HG02759 (cell line): ENCODE measurements at regions not wholly inside any gene's neighbourhood (a gene's known extent, or its start where the extent isn't known, plus 50 kb on each side); places are given as distances from the start of the nearest gene placed in this dataset.

Experiments used
- ATAC-seq: cut with Tn5 transposase; IDR thresholded peaks from one replicate; pipeline ENCODE4 v1.9.1; 2021; ENCODE audit warnings: mild to moderate bottlenecking, moderate library complexity; ENCODE audit not compliant: unreplicated experiment

DNA sequence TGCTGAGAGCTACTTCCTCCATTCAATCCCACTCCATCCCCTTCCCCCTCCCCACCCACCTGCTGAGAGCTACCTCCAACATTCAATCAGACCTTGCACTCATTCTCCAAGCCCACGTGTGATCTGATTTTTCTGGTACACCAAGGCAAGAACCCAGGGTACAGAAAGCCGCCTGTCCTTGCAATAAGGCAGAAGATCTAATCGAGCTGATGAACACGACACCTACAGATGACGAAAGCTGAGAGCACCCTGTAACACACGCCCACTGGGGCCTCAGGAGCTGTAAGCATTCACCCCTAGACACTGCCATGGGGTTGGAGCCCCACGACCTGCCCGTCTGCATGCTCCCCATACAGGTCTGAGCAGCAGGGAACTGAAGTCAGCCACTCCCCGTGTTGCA lies 58.3 kb downstream of the TRIML1 start:
- ATAC-seq, result no peak

DNA sequence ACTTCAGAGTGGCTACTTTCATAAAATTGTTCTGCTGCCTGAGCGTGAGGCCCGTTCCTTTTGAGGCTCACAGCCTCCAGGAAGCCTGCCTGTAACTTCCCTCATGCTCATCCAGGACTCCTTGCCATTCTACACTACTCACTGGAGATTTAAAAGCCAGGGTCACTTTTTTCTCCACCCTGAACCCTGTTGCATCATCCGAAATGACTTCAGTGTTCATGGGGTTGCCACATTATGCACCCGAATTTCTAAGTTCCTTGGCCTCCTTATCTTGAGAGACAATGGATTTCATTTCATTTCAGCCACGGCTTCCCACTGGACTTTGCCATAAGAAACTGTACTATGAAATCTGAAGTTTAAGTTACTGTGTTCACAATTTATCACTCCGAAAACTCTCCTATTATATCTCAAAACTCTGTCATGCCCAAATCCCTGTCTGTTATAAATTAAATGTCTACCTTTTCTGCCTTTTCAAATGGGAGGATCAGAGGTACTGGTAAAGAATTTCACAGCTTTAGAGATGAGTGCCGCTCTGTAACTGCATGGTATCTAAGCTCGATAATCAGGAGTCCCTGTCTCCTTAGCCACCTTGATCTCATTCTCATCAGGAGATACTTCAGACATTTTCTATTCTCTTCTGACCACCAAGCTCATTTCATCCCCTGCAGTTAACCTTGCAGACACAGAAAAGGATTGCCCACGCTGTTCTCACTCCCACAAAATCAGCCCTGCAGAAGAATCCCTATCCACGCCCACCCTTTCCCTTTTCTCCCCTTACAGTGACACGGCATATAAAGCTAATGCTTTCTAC lies 59.9 kb downstream of the TRIML1 start:
- no peak for ATAC-seq

DNA sequence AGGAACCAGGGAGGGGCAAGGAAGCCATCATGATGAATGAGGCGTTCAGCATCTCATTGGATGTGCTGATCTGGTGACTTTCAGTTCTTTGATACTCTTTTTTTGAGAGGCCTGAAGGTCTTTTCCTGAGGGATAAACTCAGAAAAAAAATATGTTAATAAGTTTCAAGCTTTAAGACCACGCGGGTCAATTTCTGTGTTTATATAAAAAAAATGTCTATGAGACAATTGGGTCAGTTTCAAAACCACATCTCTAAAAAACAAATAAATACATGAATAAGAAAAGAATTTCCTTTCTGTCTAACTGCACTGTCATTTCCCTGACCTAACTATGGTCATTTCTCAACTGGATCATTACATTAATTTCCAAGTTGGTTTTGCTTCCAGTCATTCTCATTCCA lies 62.6 kb downstream of the TRIML1 start:
- ATAC-seq, result no peak

- ATAC-seq, result no peak
Observed at GRCh38 chr4:188206783-188207182, 67.5 kb downstream of the TRIML1 start.

DNA sequence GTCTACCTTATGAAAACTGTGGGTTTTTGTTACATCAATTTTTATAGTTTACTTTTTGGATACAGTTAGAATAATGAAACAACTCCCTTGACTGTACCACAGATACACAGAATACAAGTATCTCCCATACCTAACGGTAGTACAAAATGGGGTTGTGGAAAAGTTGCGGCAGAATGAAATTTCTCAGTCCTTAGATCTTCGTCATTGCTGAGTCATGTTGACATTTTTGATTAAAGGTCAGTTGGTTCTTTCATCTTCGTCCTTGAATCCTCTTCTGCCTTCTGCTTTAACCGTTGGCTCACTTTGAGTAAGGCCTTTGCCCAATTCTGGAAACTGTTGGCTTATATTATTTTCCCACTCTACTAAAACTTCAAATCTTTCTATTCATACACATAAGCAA lies 75.6 kb downstream of the TRIML1 start:
- ATAC-seq, result no peak

- no peak for ATAC-seq
Observed at GRCh38 chr4:188218392-188218791, 79.2 kb downstream of the TRIML1 start.

GRCh38 chr4:188220006-188220405 lies 80.8 kb downstream of the TRIML1 start:
- no peak for ATAC-seq

DNA sequence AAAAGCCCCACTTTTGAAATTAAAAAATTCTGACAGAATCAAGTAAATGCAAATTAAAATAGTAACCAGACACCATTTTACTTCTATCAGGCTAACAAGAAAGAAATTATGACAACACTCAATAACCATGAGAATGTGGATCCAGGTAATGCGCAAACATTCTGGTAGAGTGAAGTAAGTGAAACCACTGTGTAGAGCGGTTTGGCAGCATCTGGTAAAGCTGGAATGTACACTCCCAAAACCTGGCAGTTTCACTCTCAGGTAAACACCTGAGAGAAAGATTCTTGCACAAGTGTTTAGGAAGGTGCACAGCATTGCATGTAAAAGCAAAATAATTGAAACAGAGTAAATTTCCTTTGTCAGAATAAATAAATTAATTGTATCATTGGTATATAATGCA lies 81.8 kb downstream of the TRIML1 start:
- no peak for ATAC-seq

- ATAC-seq, result no peak
Observed at GRCh38 chr4:188228279-188228678, 89.0 kb downstream of the TRIML1 start.

- ATAC-seq, result no peak
Observed at GRCh38 chr4:188232428-188232827, 93.2 kb downstream of the TRIML1 start.

GRCh38 chr4:188242041-188242440 lies 102.8 kb downstream of the TRIML1 start:
- no peak for ATAC-seq

DNA sequence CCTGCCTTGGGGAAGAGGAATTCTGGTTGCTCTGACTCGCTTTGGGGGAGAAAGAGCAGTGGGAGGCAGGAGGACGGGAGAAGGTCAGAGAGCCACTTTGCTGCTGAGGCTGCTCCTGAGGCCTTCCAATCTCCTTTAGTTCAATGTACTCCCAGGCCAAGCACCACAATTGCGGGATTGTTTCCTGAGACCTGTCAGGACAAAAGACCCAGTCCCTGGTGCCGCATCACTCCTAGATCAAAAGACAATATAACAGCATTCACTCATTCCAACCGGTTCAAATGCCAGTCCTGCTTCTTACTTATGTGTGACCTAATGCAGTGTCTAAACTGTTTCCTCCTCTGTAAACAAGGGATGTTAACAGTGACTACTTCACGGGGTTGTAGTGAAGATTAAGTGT lies 106.4 kb downstream of the TRIML1 start:
- no peak for ATAC-seq

DNA sequence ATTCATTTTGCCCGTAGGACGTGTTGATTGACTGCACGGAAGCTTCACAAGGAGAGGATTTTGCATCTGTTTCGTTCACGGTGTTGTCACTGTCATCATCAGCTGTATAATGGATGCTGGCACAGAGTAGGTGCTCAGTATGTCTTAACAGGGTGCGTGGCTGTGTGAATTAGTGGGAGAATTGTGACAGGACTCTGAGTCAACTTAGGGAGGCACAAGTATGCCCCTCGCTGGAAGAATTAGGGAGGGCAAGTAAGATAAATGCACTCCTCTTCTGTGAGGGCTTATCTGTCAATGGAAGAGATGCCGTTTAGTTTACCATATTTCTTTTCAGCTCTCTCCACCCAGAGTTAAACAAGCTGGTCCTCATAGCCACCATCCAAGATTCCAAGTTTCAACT lies 107.2 kb downstream of the TRIML1 start:
- no peak for ATAC-seq

- ATAC-seq, result no peak
Observed at GRCh38 chr4:188254211-188254610, 115.0 kb downstream of the TRIML1 start.

DNA sequence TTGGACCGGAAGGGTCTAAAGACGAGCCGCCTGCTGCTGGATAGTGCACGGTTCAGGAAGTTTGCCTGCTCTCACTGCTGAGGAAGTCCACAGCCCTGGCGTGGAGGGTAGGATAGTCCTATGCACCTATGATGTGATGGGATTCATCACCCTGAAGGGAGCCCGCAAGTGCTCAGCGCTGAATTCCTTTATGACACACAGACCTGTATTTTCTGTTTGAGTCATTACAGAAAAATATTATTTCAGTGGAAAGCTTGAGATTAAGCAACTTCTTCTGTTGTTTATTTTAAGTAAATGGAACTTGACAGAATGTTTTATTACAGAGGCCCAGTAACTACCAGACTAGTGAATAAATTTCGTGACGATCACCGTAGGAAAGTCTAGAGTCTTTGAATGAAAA lies 123.2 kb downstream of the TRIML1 start:
- no peak for ATAC-seq

- ATAC-seq, result no peak
Observed at GRCh38 chr4:188263321-188263720, 124.1 kb downstream of the TRIML1 start.

- no peak for ATAC-seq
Observed at GRCh38 chr4:188266386-188266785, 127.1 kb downstream of the TRIML1 start.

DNA sequence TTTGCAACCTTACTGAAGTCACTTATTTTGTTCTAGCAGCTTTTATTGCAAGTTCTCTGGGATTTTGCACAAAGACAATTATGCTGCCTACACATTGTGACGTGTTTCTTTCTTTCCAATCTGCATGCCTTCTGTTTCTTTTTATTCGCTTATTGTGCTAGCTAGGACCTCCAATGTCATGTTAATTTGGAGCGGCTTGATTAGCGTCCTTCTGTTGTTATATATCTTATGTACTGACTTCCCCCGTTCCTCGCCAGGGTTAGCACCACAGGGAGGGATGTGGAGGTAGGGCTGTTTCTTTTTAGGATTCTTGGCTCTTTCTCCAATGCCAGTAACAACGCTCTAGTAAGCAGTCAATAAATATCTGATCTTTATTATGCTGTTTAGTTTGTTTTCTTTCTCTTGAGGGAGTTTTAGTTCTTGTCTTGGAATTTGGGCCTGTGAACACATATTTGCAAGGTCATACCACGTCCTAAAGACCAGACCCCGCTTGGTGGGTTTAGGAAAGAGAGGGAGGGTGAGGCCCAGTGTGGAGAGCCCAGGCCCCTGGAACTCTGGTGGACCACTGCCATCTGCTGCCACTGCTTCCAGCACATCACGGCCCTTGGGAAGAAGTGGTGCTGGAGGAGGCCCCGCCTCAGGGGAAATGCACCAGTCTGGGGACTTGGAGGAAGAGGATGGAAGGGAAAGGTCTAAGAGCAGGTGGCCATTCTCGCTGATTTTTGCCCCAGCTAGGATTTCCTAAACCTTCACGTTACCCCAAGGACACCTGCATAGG lies 129.1 kb downstream of the TRIML1 start:
- ATAC-seq, result no peak

DNA sequence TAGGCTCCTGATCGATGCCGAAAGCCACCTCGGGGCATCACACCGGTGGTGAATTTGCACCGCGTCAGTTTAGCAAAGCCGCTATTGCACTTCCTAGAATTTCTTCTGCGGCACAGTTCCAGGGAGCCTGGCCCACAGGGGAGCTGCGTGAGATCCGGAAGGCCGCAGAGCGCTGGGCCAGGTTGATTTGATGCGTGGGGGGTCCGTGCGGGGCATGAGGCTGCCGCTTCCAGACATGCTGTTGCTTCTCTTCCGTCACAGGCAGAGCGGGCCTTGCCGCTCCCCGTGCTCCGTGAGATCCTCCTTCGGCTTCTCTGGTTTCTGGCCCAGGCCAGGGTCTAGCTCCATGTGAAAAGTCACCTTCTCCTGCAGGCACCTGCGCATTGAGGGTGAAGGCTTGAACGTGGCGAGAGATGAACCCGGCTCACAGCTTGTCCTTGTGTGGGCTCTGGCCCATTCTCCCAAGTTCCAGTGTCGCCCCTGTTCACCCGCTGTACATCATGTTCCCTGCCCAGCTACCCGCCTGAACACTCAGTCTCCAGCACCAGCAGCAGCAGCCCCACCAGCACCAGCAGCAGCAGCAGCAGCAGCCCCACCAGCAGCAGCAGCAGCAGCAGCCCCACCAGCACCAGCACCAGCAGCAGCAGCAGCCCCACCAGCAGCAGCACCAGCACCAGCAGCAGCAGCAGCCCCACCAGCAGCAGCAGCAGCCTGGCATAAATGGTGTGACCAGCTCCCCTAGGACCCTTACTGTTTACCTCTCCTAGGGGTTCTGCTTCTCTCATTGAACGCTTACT lies 131.2 kb downstream of the TRIML1 start:
- ATAC-seq, result no peak

DNA sequence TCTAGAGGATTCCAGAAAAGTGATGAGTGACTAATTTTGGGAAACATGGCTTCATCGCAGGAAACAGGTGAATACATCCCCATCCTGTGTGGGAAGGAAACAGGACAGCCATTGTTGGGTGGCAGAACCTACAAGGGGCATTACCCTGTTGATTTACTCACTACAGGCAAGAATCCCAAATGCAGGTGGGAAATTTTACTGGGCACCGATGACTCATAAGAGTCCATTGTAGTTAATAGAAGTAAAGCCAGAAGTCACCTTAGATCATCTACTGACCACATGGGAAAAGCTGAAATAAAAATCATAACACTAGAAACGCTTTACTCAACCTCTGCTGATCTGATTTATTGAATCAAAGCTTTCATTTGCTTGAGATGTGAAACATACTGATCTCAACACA lies 136.4 kb downstream of the TRIML1 start:
- no peak for ATAC-seq

GRCh38 chr4:188279184-188279583 lies 139.9 kb downstream of the TRIML1 start:
- no peak for ATAC-seq
